Lower leg skin (tissue), 3 donors: ENCODE measurements at regions not wholly inside any gene's neighbourhood (a gene's known extent, or its start where the extent isn't known, plus 50 kb on each side); places are given as distances from the start of the nearest gene placed in this dataset.

Experiments used
- CTCF ChIP-seq, 3 donors: fragments of 450-650 bp; IDR thresholded peaks; one replicate each; pipeline ENCODE4 v1.5.1; 2016; ENCODE audit warnings: antibody characterized with exemption in 3 of 3, mild to moderate bottlenecking in 3 of 3, moderate library complexity in 2 of 3
- POLR2A ChIP-seq, 2 donors: fragments of 450-650 bp; IDR thresholded peaks; one replicate each; pipeline ENCODE4 v1.6.1; 2016 to 2017; ENCODE audit warnings: antibody characterized with exemption in 2 of 2, mild to moderate bottlenecking in 1 of 2, moderate library complexity in 1 of 2

- TF ChIP-seq CTCF (IDR thresholded peaks at IDR 0.05) (no peak), POLR2A (IDR thresholded peaks at IDR 0.05) (no peak)
Observed at GRCh38 chr11:90323289-90323688, 100.4 kb upstream of the CHORDC1 start.
